Lung (tissue), 11 donors: ENCODE measurements at regions not wholly inside any gene's neighbourhood (a gene's known extent, or its start where the extent isn't known, plus 50 kb on each side); places are given as distances from the start of the nearest gene placed in this dataset.

Experiments used
- ATAC-seq: fragments of 200-7000 bp; cut with Tn5 transposase; one replicate; pipeline ENCODE4 v1.9.1; 2020; ENCODE audit warnings: moderate number of reproducible peaks; ENCODE audit not compliant: insufficient read depth, low FRiP score
- DNase-seq, 3 donors: peaks; one replicate each; pipeline ENCODE4 v3.0.0-alpha.2; 2013 to 2017
- H3K27ac ChIP-seq, 2 donors: one replicate each; pipeline ENCODE4 v1.5.1; 2013; ENCODE audit warnings: mild to moderate bottlenecking in 2 of 2, moderate library complexity in 2 of 2, control low read depth in 1 of 2, inconsistent platforms in 1 of 2, low read depth in 1 of 2, low read length in 1 of 2
- H3K27me3 ChIP-seq, 3 donors: one replicate each; pipeline ENCODE4 v1.5.1; 2013; ENCODE audit warnings: low read length in 2 of 3; ENCODE audit not compliant: control insufficient read depth in 3 of 3, insufficient read depth in 3 of 3
- H3K36me3 ChIP-seq, 4 donors: one replicate each; pipeline ENCODE4 v1.5.1; 2013; ENCODE audit warnings: low read length in 4 of 4, mild to moderate bottlenecking in 1 of 4, moderate library complexity in 1 of 4; ENCODE audit not compliant: control insufficient read depth in 4 of 4, insufficient read depth in 4 of 4
- H3K4me1 ChIP-seq, 5 donors: one replicate each; pipeline ENCODE4 v1.5.1; 2013; ENCODE audit warnings: low read length in 5 of 5, mild to moderate bottlenecking in 2 of 5, moderate library complexity in 1 of 5; ENCODE audit not compliant: control insufficient read depth in 5 of 5, insufficient read depth in 5 of 5
- H3K4me3 ChIP-seq: one replicate; pipeline ENCODE4 v1.5.1; 2013; ENCODE audit warnings: mild to moderate bottlenecking, control low read depth, moderate library complexity
- H3K9ac ChIP-seq, 2 donors: one replicate each; pipeline ENCODE4 v1.5.1; 2013; ENCODE audit warnings: low read length in 2 of 2, control low read depth in 1 of 2; ENCODE audit not compliant: insufficient read depth in 1 of 2
- H3K9me3 ChIP-seq, 4 donors: one replicate each; pipeline ENCODE4 v1.5.1; 2013; ENCODE audit warnings: low read length in 3 of 4, mild to moderate bottlenecking in 1 of 4, moderate library complexity in 1 of 4; ENCODE audit not compliant: control insufficient read depth in 4 of 4, insufficient read depth in 3 of 4
- WGBS, 2 donors: extraction: QIAGEN DNeasy Blood & Tissue Kit; methylation state at CpG; one replicate each; pipeline ENCODE4 v1.1.7; 2013; 5-methylcytosine and 5-hydroxymethylcytosine counted together
- TF ChIP-seq, protein P1 (sequence below): IDR thresholded peaks from 2 replicates; pipeline ENCODE4 v1.5.1; 2012; ENCODE audit warnings: mild to moderate bottlenecking; ENCODE audit errors: control extremely low read depth, extremely low read depth
- donor health status: control.
- donor health status: control.
- donor health status: Bipolar disorder and iron deficiency.
- donor health status: healthy.
- donor health status: DM: yes; HTN: yes; CAD: no.

DNA sequence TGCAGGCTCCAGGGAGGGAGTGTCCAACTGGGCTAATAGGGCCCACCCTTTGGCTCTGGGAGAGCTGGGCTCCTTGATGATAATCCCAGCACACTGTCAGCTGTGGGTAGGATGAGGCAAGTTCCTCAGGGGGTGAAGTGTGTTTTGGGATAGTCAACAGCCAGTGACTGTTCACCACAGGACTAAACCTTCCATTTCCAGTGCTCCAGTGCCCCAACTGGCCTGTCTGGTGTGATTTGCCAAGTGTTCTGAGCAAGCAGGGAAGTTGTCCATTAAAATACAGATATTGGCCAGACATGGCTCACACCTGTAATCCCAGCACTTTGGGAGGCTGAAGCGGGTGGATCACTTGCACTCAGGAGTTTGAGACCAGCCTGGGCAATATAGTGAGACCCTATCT lies 150.9 kb downstream of the TM9SF2 start:
- DNase-seq (no peak), ATAC-seq (no peak)
- TF ChIP-seq, protein P1, sequence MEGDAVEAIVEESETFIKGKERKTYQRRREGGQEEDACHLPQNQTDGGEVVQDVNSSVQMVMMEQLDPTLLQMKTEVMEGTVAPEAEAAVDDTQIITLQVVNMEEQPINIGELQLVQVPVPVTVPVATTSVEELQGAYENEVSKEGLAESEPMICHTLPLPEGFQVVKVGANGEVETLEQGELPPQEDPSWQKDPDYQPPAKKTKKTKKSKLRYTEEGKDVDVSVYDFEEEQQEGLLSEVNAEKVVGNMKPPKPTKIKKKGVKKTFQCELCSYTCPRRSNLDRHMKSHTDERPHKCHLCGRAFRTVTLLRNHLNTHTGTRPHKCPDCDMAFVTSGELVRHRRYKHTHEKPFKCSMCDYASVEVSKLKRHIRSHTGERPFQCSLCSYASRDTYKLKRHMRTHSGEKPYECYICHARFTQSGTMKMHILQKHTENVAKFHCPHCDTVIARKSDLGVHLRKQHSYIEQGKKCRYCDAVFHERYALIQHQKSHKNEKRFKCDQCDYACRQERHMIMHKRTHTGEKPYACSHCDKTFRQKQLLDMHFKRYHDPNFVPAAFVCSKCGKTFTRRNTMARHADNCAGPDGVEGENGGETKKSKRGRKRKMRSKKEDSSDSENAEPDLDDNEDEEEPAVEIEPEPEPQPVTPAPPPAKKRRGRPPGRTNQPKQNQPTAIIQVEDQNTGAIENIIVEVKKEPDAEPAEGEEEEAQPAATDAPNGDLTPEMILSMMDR = no peak
- Histone ChIP-seq H3K4me1 (peaks cover 0 to 9% (median 0%) of the 10 kb centered on the region in 5 donors), H3K36me3 (no peaks in the 10 kb centered on the region), H3K9me3 (no peaks in the 10 kb centered on the region), H3K27me3 (peaks cover 0 to 3% (median 0%) of the 10 kb centered on the region in 3 donors), H3K4me3 (no peak overlapping the region), H3K27ac (no peak overlapping the region), H3K9ac (no peak overlapping the region)
- WGBS, 2 donors = 94 to 100% methylated on average over 1 of the region's 1 CpG

DNA sequence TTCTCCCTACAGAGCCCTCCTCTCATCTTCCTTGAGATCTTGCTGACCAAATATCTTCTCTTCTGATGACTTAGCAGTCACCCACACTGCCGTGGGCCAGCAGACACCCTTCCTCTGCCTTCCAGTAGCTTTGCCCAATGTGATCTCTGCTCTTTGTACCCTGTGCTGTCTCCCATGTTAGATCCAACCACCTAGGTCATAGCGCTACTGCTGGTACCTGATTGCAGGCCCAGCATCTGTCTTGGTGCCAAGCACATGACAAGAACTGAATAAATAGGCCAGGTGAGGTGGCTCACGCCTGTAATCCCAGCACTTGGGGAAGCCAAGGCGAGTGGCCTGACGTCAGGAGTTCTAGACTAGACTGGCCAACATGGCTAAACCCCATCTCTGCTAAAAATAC lies 149.7 kb downstream of the TM9SF2 start:
- Histone ChIP-seq H3K4me1 (peaks cover 0 to 4% (median 0%) of the 10 kb centered on the region in 5 donors), H3K36me3 (no peaks in the 10 kb centered on the region), H3K27ac (no peak overlapping the region), H3K9me3 (no peaks in the 10 kb centered on the region), H3K9ac (no peak overlapping the region), H3K4me3 (no peak overlapping the region), H3K27me3 (peaks cover 0 to 3% (median 0%) of the 10 kb centered on the region in 3 donors)
- TF ChIP-seq, protein P1 = no peak
- WGBS, 2 donors = 96 to 98% methylated on average over 5 of the region's 5 CpGs
- ATAC-seq (no peak), DNase-seq (no peak)

DNA sequence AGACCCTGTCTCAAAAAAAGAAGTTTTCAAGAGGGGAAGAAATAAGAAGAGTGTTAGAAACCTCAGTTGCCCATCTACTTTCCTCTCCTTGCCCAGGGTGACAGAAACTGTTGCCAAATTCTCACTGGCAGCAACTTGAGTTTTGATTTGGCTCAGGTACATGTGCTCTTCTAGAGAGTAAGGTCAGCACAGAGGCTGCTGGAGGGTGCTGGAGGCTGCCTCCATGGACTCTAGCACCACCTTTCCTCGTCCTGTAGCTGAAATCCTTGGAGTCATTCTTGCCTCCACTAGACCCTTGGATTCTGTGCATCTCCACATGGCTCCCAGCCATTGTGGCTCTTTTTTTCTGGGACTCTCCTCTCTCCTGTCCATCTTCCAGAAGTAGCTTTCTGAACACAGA lies 149.1 kb downstream of the TM9SF2 start:
- TF ChIP-seq, protein P1 = no peak
- no peaks in the 10 kb centered on the region for H3K36me3 ChIP-seq
- H3K4me1 ChIP-seq = no peaks in the 10 kb centered on the region
- no peak overlapping the region for H3K27ac ChIP-seq
- no peak for DNase-seq
- 91 to 93% methylated on average over 1 of the region's 1 CpG for WGBS, 2 donors
- ATAC-seq = no peak
- no peaks in the 10 kb centered on the region for H3K9me3 ChIP-seq
- no peak overlapping the region for H3K9ac ChIP-seq
- peaks cover 0 to 3% (median 0%) of the 10 kb centered on the region in 3 donors for H3K27me3 ChIP-seq
- no peak overlapping the region for H3K4me3 ChIP-seq

DNA sequence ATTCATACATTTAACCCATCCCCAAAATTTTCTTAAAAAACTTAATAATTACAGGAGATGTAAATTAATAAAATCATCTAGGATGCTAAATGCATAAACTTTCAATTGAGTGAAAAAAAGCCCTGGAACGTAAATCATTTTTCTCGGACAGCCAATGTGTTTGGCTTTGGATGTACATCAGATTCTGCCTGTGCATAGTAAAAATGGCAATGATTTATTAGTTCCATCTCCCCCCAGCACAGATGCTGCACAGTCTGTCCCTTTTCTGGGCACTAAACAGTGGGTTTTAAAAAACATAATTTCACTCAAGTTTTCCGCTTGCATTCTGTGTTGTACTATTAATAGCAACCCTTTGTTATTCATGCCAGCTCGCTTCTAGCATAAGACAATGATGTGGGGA lies 147.7 kb downstream of the TM9SF2 start:
- TF ChIP-seq, protein P1 = no peak
- H3K9me3 ChIP-seq = no peaks in the 10 kb centered on the region
- 92 to 93% methylated on average over 4 of the region's 4 CpGs for WGBS, 2 donors
- no peaks in the 10 kb centered on the region for H3K36me3 ChIP-seq
- no peaks in the 10 kb centered on the region for H3K4me1 ChIP-seq
- peaks cover 0 to 3% (median 0%) of the 10 kb centered on the region in 3 donors for H3K27me3 ChIP-seq
- ATAC-seq (no peak), DNase-seq (no peak)
- H3K4me3 ChIP-seq = no peak overlapping the region
- no peak overlapping the region for H3K27ac ChIP-seq
- H3K9ac ChIP-seq = no peak overlapping the region
